Pancreas (tissue), 10 donors: ENCODE measurements at regions not wholly inside any gene's neighbourhood (a gene's known extent, or its start where the extent isn't known, plus 50 kb on each side); places are given as distances from the start of the nearest gene placed in this dataset.

Experiments used
- ATAC-seq, 4 donors: fragments of 200-7000 bp; cut with Tn5 transposase; one replicate each; pipeline versions ENCODE4 v1.8.0 to v1.9.1; 2020; ENCODE audit warnings: mild to moderate bottlenecking in 4 of 4, moderate library complexity in 4 of 4
- DNase-seq, 6 donors: peaks; one replicate each; pipeline ENCODE4 v3.0.0-alpha.2; 2020
- FAIRE-seq: peaks from 2 replicates; lab custom pipeline; 2012; peaks lifted over from hg19 to GRCh38; lab: Jason Lieb, UNC
- H3K27ac ChIP-seq, 4 donors: fragments of 200-600 bp; sonication (generic); 1 replicate in 3 of 4; 2 replicates in 1 of 4; pipeline versions ENCODE4 v1.5.0 to v1.8.0; 2020
- H3K27me3 ChIP-seq, 4 donors: fragments of 200-600 bp; one replicate each; pipeline ENCODE4 v1.8.0; 2021
- H3K36me3 ChIP-seq, 3 donors: fragments of 200-600 bp; sonication (generic) in 1 of 3; one replicate each; pipeline versions ENCODE4 v1.5.0 to v1.8.0; 2020 to 2021
- H3K4me1 ChIP-seq, 3 donors: fragments of 200-600 bp; one replicate each; pipeline ENCODE4 v1.8.0; 2021
- H3K4me3 ChIP-seq, 4 donors: fragments of 200-600 bp; sonication (generic) in 2 of 4; one replicate each; pipeline versions ENCODE4 v1.5.0 to v1.8.0; 2020 to 2021
- H3K9me3 ChIP-seq, 4 donors: fragments of 200-600 bp; one replicate each; pipeline ENCODE4 v1.8.0; 2021
- WGBS, 2 donors: extraction: QIAGEN DNeasy Blood & Tissue Kit; methylation state at CpG; one replicate each; pipeline ENCODE4 v1.1.7; 2013; 5-methylcytosine and 5-hydroxymethylcytosine counted together
- intact Hi-C, 3 donors: fragments of 100-400 bp; cut with DNase I; formaldehyde crosslinking; loops; one replicate each; pipeline versions ENCODE4 v1.11.1 to v1.14.2; 2022
- TF ChIP-seq, protein P1 (sequence below), 4 donors: fragments of 200-600 bp; sonication (generic) in 3 of 4; IDR thresholded peaks; one replicate each; pipeline versions ENCODE4 v1.5.0 to v1.8.0; 2021; ENCODE audit warnings: antibody characterized with exemption in 4 of 4
- donor health status: healthy with polysubstance abuse.
- donor health status: DM: no; HTN: no; CAD: no; lungs with moderate emphysema.
- donor health status: DM: no; HTN: no; CAD: no.
- donor health status: control.
- donor health status: control.
- donor health status: Bipolar disorder and iron deficiency.
- donor health status: DM: yes; HTN: yes; CAD: no.
- donor health status: DM: no; HTN: no; CAD: no.
- donor health status: DM: no; HTN: no; CAD: no.
- donor health status: DM: yes; HTN: yes; CAD: no.

DNA sequence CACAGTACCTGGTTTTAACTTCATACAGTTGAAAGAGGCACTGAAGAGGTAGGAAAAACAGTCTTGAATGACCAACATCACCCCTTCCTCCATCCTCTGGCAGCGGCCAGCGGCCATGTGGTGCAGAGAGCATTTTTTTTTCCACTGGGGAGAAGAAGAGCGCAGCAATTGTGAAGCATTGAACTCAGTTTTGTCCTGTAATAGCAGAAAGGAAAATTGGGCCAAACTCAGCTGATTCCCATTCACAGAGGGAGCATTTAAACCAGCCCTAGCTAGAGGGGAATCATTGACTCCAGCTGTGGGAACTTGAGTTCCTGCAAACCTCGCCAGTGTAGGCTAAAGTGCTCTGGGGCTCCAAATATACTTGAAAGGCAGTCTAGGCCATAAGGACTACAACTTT is 316.6 kb upstream of the CHST9 start:
- no peak for ATAC-seq
- no peaks in the 10 kb centered on the region for H3K4me1 ChIP-seq
- no peaks in the 10 kb centered on the region for H3K36me3 ChIP-seq
- TF ChIP-seq, protein P1, sequence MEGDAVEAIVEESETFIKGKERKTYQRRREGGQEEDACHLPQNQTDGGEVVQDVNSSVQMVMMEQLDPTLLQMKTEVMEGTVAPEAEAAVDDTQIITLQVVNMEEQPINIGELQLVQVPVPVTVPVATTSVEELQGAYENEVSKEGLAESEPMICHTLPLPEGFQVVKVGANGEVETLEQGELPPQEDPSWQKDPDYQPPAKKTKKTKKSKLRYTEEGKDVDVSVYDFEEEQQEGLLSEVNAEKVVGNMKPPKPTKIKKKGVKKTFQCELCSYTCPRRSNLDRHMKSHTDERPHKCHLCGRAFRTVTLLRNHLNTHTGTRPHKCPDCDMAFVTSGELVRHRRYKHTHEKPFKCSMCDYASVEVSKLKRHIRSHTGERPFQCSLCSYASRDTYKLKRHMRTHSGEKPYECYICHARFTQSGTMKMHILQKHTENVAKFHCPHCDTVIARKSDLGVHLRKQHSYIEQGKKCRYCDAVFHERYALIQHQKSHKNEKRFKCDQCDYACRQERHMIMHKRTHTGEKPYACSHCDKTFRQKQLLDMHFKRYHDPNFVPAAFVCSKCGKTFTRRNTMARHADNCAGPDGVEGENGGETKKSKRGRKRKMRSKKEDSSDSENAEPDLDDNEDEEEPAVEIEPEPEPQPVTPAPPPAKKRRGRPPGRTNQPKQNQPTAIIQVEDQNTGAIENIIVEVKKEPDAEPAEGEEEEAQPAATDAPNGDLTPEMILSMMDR (IDR thresholded peaks at IDR 0.05): no peak
- DNase-seq: no peak
- 72 to 75% methylated on average over 4 of the region's 4 CpGs for WGBS, 2 donors
- no peak overlapping the region for H3K4me3 ChIP-seq
- H3K27me3 ChIP-seq: no peaks in the 10 kb centered on the region
- FAIRE-seq: no peak
- intact Hi-C loops: no loop called here
- H3K9me3 ChIP-seq: no peaks in the 10 kb centered on the region
- H3K27ac ChIP-seq: no peak overlapping the region

DNA sequence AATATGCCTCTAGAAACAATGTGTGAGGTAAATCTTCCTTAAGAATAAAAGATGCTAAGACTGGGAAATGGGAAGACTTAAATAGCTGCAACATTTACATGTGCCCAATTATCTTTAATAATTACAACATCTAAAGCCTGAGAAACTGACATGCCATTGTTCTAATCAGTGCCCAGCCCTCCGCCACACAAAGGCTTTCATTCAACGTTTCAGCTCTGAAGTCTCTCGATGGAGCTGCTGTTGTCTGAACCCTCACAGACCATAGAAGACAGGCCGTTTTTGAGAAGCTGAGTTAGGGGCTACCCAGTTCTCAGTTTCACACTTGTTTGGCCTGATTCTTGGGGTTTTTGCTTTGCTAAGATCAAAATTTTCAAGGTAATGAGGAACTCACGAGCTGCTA is 315.4 kb upstream of the CHST9 start:
- TF ChIP-seq, protein P1 (IDR thresholded peaks at IDR 0.05): no peak
- no peak overlapping the region for H3K4me3 ChIP-seq

DNA sequence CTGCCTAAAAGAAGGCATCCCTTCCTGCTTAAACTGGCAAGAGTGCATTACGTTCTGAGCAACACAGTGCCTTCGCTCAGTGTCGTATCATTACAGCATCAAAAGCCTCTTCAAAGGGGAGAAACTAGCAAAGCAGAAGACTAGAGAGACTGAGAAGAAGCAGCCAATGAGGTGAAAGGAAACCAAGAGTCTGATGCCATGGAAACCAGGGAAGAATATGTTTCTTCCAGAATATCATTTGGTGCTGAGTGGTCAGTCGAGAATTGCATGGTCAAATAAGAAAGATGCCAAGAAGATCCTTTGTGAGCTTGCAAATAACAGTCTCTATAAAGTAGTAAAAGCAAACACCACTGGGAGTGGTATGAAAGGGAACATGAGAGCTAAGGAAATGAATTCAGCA is 312.1 kb upstream of the CHST9 start:
- H3K36me3 ChIP-seq: no peaks in the 10 kb centered on the region
- no peak overlapping the region for H3K27ac ChIP-seq
- H3K9me3 ChIP-seq: no peaks in the 10 kb centered on the region
- H3K27me3 ChIP-seq: no peaks in the 10 kb centered on the region
- ATAC-seq (no peak), DNase-seq (no peak), FAIRE-seq (no peak)
- WGBS, 2 donors: 68 to 74% methylated on average over 4 of the region's 4 CpGs
- H3K4me3 ChIP-seq: no peak overlapping the region
- intact Hi-C loops: no loop called here
- TF ChIP-seq, protein P1 (IDR thresholded peaks at IDR 0.05): no peak
- no peaks in the 10 kb centered on the region for H3K4me1 ChIP-seq

More for the DNA sequence above, 315.4 kb upstream of the CHST9 start:
- Histone ChIP-seq H3K27me3 (no peaks in the 10 kb centered on the region), H3K36me3 (no peaks in the 10 kb centered on the region), H3K4me1 (no peaks in the 10 kb centered on the region), H3K9me3 (no peaks in the 10 kb centered on the region), H3K27ac (no peak overlapping the region)
- WGBS, 2 donors: 43% methylated on average over 5 of the region's 5 CpGs
- DNase-seq (no peak), ATAC-seq (no peak), FAIRE-seq (no peak)
- intact Hi-C loops: no loop called here

DNA sequence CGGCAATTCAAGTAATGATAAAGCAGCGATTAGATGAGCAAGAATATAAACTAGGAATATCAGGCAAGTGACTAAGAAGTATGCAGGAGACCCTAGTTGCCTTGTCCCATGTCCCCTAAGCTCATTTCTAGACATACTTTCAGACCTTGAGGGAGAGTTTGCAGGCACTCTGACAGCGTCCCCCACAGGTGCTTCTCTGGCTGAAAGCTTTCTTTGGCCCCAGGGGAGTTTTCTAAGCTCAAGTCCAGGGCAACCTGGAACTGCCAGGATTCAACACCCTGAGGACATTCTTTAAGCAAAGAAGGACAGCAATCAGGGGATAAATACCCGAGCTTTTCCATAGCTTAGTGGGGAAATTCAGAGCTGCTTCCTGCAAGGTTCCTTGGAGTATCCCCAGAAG is 308.1 kb upstream of the CHST9 start:
- Histone ChIP-seq H3K36me3 (no peaks in the 10 kb centered on the region), H3K4me3 (no peak overlapping the region), H3K27ac (no peak overlapping the region), H3K9me3 (no peaks in the 10 kb centered on the region), H3K4me1 (no peaks in the 10 kb centered on the region), H3K27me3 (no peaks in the 10 kb centered on the region)
- TF ChIP-seq, protein P1 (IDR thresholded peaks at IDR 0.05): no peak
- DNase-seq (no peak), ATAC-seq (no peak), FAIRE-seq (no peak)
- intact Hi-C loops: no loop called here
- 52 to 69% methylated on average over 4 of the region's 4 CpGs for WGBS, 2 donors

DNA sequence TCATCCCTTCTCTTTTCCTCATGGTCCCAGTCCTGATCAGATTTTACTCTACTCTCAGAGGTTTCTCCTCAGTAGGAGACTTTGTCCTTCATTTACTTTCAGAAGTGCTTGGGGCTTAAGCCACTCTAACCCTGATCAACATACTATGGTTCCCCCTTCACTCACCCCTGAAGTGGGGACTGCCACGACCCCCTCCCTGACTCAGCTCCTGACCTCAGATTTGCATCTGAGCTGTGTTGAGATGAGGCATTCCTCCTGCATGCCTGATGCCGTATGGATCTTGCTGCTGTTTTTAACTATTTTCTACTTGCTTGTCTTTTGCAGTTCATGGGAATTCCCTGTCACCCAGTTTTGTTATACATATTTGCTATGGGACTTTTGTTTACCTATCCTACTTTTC is 306.7 kb upstream of the CHST9 start:
- FAIRE-seq (no peak), ATAC-seq (no peak), DNase-seq (no peak)
- no peaks in the 10 kb centered on the region for H3K36me3 ChIP-seq
- H3K4me1 ChIP-seq: no peaks in the 10 kb centered on the region
- no peak overlapping the region for H3K27ac ChIP-seq
- H3K27me3 ChIP-seq: no peaks in the 10 kb centered on the region
- H3K4me3 ChIP-seq: no peak overlapping the region
- WGBS, 2 donors: 24 to 44% methylated on average over 2 of the region's 2 CpGs
- TF ChIP-seq, protein P1 (IDR thresholded peaks at IDR 0.05): no peak
- intact Hi-C loops: no loop called here
- no peaks in the 10 kb centered on the region for H3K9me3 ChIP-seq
